GM21526 (cell line): ENCODE measurements at regions not wholly inside any gene's neighbourhood (a gene's known extent, or its start where the extent isn't known, plus 50 kb on each side); places are given as distances from the start of the nearest gene placed in this dataset.

Experiments
- ATAC-seq: cut with Tn5 transposase; IDR thresholded peaks from one replicate; pipeline ENCODE4 v1.9.1; 2021; ENCODE audit warnings: moderate library complexity; ENCODE audit not compliant: unreplicated experiment, low FRiP score

DNA sequence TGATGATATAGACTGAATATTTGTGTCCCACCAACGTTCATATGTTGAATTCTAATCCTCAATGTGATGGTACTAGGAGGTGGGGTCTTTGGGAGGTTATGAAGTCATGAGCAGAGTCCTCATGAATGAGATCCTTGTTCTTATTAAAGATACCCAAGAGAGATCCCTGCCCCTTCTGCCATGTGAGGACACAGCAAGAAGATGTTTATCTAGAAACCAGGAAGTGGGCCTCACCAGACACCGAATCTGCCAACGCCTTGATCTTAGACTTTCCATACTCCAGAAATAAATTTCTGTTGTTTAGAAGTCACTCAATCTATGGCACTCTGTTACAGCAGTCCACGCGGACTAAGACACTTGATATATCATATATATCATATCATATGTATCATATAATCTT is 67.7 kb upstream of the GCM1 start:
- no peak for ATAC-seq

DNA sequence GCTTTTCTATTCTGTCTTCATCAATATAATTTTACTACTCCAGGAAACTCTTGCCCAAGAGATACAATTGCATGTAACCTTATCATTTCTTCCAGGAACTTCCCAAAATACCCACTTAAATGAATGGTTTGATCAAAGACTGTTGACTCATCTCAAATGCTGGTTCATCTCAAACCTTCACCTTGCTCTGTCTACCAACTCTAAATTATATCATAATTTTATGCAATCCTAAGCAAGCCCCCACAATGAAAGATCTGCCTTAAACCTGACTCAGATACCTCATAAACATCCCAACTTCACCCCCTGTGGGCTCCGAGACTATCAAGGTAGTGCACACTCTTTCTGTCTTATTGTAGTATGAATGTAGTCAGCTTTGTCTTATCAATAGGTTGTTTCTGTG is 65.5 kb upstream of the GCM1 start:
- ATAC-seq = no peak

GRCh38 chr6:53210811-53211210 is 62.2 kb upstream of the GCM1 start:
- ATAC-seq = no peak

- ATAC-seq = no peak
Measured at GRCh38 chr6:53209681-53210080, 61.0 kb upstream of the GCM1 start.

- no peak for ATAC-seq
Measured at GRCh38 chr6:53205778-53206177, 57.1 kb upstream of the GCM1 start.

GRCh38 chr6:53203483-53203882 is 54.8 kb upstream of the GCM1 start:
- no peak for ATAC-seq

- no peak for ATAC-seq
Measured at GRCh38 chr6:53202052-53202451, 53.4 kb upstream of the GCM1 start.

- no peak for ATAC-seq
Measured at GRCh38 chr6:53201270-53201669, 52.6 kb upstream of the GCM1 start.

GRCh38 chr6:53199765-53200164 is 51.1 kb upstream of the GCM1 start:
- no peak for ATAC-seq

- ATAC-seq = peak; percentile 98
Measured at GRCh38 chr6:53199156-53199555, 50.5 kb upstream of the GCM1 start.
